ENCODE measurements at regions not wholly inside any gene's neighbourhood (a gene's known extent, or its start where the extent isn't known, plus 50 kb on each side); places are given as distances from the start of the nearest gene placed in this dataset.
"Not testable (repeated sequence)": the region's sequence is repeated elsewhere in the genome, so short reads cannot be mapped to it uniquely, and the experiment has no call there.

DNA sequence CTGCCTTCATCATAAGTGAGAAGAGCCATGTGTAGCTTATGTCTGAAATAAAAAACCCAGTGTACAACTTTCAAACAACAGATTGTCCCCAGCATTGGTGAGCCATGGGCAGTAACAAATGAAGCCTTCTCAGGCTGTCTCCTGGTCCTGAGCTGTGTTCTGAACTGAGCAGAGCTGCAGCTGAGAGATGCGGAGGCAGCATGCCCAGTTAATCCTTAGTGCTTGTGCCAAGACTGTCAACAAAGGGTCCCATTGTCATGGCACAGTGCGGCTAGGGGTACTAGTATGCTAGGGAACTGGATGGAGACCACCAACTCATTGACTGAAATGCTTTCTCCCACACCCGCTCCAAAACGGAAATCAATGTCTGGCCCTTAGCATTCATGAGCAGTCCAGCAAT is 154.3 kb downstream of the RMST start:
- DNase-seq: no peak

DNA sequence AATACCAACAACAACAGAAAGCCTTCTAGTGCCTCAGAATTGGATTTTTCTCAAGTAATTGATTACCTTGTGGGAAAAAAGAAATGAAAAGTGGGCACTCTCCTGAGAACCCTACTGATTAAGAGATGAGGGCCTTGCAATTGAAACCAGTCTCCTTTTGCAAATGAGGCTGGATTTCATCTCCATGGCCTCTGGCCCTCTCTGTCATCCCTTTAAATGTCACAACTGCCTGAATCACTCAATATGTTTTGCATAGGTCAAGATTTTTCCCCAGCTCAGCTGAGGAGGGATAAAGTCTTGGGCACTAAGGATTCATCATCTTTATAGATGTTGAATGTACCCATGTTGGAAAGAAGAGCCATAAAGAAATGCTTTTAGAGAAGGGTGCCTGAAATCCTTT is 166.4 kb downstream of the RMST start:
- DNase-seq: no peak

DNA sequence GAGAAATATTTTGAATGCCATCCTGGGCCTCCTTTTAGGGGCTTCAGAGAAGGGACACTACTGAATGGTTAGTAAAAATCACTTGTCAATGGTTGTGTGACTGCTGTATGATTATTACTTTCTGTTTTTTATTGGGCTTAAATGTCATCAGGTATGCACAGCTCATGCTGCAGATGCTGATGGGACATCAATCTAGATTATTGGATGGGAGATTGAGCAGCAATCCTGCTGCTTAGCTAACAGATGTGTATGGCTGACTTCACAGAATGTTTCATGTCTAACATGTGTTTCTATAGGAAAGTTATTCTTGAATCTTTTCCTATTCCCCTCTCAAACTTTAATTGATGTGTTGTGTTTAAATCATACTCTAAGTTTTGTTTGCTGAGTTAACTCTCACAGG is 166.8 kb downstream of the RMST start:
- no peak for DNase-seq

DNA sequence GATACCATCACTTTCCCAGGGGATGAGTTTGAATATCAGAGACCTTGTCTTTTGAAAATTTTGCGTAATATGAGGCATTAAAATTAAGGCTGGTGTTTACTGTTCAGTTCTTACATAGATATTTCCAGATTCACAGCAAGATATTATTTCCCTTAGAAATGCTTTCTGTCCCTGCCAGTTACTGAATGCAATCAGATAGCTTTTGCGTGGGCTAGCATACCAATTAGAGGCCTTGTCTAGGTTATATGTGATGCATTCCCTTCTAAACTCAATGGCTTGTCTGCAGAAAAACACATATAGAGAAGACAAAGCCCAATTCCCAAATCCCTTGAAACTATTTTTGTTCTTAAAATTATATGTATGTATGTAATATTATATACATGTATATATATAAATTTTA is 167.8 kb downstream of the RMST start:
- DNase-seq: no peak

DNA sequence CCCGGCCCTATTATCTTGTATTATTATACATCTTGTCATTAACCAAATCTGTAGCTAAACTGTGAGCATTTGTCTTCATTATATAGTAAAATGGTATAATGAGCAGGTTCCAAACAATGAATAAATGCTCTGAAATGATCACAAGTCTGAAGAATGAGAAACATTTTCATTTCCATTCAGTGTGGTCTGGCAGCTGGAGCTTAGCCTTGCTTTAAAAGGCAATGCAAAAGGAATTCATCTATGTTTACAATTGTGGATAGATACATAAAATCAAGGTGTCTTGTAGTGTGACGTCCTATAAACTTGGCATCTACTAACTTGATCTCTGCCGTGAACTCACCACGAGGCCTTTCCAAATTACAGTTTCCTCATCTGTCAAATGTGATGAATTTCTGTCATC is 168.3 kb downstream of the RMST start:
- DNase-seq: no peak

DNA sequence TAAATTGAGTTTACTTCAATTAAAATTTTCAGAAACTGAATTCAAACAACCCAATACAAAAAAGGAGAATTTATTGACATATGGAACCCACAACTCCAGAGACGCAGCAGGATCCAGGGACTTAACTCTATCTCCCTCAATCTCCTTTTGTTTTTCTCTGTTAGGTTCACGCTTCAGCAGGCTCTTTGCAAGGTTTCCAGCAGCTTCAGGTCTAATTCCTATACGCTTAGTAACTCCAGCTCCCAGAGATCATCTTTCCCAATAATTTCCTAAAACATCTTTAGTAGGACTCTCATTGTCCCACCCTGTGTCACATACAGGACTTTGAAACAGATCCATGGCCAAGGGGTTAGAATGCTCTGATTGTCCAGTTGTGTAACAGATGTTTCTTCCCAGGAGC is 175.2 kb downstream of the RMST start:
- DNase-seq: peak; percentile 23

DNA sequence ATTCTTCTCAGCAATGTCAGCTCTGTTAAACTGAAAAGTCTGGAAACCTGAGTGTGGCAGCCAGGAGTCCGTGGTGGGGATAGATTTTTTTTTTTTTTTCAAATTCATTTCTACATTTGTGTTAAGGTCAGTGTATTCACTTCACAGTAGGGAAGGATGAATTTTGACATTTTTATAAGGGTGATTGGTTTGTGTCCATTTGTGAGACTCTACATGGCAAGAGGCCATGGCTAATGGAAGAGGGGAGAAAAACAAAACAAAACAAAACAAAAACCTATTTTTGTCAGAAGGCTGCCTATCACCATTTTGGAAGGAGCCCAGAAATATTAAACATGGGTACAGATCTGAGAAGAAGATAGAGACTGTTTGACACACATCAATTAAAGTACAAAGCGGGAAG is 176.1 kb downstream of the RMST start:
- peak; percentile 85 for DNase-seq

DNA sequence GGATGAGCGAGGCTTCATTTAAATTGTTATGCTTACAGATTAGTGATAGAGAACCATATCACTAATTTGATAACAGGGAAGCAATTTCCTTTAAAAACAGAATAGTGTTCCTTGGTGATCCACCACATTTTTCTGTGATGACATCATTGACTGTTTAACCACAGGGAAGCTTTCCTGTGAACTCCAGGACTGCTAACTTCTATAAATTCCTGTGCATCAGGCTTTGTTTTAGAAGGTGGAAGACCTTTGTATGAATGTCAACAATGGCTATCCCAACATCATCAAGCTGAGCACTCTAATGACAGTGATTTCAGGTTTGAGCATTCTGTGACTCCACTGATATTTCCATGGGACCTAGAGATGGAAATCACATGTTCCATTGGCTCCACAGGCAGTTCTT is 177.1 kb downstream of the RMST start:
- no peak for DNase-seq

DNA sequence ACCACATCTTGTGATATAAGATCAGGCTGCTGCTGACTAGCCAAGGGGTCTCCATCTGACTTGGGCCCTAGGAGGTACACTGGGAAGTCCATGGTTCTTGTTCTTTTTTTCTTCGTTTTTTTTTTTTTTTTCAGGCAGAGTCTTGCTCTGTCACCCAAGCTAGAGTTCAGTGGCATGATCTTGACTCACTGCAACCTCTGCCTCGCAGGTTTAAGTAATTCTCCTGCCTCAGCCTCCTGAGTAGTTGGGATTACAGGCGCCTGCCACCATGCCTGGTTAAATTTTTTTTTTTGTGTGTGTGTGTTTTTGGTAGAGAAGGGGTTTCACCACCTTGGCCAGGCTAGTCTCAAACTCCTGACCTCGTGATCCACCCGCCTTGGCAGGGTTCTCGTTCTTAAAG is 178.2 kb downstream of the RMST start:
- no peak for DNase-seq

DNA sequence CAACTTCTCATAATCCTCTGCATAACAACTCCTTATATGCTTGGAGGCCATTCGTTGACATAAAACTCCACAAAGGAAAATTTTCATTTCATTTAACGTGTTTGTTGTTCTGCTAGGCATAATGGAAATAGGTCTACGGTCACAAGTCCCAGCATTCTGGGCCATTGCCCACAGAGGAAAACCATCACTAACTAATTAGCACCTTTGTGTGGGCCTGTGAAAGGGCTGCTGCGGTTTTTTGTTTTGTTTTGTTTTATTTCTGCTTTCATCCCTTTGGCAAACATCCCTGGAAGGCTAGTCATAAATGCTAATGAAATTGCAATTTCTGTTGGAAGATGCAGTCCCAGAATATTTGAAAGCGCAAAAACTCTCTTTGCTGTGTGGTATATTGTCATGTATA is 180.3 kb downstream of the RMST start:
- DNase-seq: peak; percentile 91

DNA sequence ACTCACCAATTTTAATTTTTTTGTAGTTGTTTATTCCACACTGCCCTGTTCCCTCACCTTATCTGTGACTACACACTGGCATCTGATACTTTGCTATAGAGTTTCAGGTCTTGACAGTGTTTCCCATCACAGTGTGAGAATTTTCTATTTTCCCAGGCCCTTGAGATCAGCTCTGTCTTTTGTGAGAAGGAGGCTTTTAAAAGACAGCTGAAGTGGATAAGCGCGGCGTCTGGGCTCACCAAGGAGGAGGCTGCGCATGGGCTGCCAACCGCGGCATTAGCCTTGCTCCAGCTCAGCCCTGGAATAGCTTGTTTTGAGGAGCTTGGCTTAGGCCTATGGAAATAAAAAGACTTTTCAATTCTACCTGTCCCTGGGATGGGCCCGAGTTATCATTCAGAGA is 181.3 kb downstream of the RMST start:
- DNase-seq: no peak

DNA sequence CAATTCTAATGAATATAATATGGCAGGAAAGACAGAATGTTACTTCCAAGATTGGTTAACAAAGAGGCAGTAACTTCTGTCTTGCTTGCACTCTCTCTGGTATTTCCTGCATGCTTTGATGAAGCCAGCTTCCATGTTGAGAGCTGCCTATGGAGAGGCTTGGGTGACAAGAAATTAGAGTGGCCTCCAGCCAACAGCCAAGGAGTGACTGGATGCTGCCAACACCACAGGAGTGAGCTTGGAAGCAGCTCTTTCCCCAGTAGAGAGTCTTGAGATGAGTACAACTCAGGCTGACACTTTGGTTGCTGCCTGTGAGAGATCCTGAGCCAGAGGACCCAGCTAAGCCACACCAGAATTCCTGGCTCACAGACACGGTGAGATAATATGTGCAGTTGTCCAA is 183.1 kb downstream of the RMST start:
- no peak for DNase-seq

DNA sequence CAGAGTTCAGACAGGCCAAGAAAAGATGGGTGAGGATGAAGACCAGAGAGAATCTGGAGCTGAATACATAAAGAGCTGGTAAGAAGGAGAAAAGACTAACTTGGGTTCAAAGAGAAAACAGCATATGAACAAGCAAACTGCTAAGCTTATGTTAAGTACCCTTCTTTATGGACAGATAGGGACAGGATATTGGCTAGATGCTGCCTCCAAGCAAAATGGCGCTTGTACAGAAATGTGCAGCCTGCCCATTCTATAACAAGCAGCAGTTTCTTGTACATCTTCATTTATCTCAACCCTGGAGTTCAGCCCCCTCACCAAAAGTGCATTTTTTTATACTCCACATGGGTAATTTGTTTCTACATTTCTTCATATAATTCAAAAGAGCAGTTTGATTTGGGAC is 184.5 kb downstream of the RMST start:
- no peak for DNase-seq

DNA sequence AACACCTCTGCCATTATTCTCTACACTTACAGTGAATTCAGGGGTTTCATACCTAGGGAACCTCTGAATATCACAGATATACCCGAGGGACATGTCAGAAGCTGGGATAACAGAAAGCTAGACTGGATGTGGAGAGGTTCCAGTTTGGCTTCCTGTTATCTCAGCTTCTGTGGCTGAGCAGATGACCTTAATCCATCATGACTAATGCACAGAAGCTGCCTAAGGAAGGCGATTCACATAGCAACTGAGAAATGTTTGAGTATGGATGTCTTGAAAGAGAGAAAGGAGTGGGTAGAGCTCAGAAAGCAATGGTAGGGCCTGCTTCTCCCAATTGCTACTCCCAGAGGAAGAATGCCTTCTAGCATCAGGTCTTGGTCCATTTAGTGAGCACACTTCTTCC is 187.6 kb downstream of the RMST start:
- DNase-seq: no peak

DNA sequence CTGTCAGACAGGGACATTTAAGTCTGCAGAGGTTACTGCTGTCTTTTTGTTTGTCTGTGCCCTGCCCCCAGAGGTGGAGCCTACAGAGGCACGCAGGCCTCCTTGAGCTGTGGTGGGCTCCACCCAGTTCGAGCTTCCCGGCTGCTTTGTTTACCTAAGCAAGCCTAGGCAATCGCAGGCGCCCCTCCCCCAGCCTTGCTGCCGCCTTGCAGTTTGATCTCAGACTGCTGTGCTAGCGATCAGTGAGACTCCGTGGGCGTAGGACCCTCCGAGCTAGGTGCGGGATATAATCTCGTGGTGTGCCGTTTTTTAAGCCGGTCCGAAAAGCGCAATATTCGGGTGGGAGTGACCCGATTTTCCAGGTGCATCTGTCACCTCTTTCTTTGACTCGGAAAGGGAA is 193.9 kb downstream of the RMST start:
- DNase-seq: not testable (repeated sequence)

DNA sequence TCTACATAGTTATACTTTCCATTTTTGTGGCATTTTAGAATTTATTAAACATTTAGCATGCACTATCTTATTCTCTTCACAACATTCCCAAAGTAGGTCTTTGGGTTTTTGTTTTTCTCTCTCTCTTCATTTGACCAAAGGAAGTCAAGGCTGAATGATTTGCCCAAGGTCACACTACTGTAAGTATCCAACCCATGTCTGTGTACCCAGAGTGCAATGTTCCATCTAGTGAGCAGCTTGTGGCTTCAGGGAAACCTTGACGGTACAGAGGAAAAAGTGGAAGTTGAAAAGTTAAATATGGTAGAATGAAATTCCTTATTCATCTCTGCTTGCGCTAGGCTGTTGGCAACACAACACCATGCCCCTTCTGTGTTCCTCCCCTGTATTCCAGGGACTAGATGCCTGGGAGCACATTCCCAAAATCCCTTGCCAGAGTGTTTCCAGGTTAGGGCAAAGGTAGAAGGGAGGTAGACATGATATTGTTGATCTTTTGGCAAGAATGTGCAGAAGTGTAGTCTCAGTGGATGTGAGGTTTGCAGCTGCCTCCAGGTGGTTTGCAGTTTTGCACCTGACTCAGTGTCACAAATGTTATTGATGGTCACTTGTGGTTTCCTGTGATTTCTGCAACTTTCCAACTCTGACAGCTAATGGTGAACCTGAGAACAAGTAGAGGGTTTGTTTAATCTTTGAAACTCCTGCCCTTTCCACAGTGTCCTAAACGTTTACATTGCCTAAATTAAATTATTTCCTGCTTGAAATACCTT is 196.7 kb downstream of the RMST start:
- DNase-seq: no peak

DNA sequence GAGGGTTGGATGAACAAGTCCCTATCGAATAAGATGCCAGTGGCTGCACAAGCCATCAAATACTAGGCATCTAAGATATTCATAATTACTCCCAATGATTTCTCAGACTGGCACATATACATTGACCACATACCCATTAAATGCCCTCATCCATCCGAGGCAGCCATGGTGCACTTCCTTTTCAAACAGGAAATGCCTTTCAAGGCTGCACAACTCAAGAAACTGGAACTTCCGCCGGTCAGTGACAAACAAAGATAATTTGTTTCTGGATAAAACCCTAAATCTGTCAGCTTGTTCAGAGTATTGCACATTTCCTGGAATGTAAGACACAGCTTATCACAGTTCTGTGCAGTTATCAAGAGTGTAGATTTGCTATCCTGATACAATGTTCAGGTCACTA is 203.7 kb downstream of the RMST start:
- no peak for DNase-seq

DNA sequence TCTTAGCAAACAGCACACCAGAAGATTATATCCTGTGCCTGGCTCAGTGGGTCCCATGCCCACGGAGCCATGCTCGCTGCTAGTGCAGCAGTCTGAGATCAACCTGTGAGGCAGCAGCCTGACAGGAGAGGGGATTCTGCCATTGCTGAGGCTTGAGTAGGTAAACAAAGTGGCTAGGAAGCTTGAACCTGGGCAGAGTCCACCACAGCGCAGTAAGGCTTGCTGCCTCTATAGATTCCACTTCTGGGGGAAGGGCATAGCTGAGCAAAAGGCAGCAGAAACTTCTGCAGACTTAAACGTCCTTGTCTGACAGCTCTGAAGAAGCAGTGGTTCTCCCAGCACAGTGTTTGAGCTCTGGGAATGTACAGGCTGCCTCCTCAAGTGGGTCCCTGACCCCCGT is 210.3 kb downstream of the RMST start:
- DNase-seq: no peak

DNA sequence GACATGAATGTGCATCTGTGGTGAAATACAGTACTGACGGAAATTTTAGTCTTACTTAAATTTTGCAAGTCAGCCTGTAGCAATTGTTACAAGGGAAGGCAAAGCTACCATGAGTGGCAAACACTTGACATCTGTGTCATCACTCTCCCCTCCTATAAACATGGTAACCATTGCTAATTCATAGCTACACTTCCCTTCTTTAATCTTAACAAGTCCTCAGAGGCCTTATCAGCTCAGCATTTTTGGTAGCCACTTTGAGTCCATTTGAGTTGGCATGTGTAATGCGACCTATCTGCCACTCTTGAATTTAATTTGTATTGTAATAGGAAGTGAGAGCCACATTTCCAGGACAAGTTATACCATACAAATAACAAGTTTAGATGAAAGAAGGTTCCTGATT is 218.1 kb downstream of the RMST start:
- no peak for DNase-seq

DNA sequence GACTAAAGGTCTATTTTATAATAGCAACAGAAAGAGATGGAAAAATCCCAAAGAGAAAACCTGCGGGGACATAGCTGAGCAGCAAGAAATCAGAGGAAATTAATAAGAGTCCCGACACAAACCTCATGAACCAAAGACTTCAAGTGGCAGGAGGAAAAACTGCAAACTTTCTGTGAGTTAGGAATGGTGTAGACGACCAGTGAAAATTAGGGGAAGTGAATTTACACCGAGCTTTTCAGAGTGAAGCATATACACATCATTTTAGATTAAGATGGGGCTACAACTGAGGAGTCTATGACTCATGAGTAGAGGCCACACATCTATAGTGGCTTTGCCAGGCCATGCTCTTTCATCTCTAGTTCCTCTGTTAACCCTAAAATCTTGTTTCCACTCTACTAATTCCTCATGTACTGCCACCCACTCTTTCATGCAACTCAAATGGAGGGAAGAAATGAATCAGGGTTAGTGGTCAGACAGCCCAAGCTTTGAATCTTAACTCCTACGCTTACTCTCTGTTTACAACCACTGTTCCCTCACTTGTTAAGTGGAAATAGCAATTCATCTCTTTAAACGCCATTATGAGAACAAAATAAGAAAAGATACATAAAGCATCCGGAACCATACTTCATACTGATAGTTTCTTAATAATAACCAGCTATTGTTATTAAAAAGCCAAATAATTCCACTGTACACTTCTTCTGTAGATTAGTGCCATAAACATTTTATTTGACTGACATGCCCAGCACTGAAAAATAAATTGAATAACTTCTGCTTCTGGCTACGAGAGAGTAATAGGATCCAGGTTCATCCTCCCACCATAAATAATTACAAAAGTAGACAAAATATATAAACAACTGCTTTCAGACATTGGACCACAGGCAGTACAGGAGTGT is 219.3 kb downstream of the RMST start:
- no peak for DNase-seq

DNA sequence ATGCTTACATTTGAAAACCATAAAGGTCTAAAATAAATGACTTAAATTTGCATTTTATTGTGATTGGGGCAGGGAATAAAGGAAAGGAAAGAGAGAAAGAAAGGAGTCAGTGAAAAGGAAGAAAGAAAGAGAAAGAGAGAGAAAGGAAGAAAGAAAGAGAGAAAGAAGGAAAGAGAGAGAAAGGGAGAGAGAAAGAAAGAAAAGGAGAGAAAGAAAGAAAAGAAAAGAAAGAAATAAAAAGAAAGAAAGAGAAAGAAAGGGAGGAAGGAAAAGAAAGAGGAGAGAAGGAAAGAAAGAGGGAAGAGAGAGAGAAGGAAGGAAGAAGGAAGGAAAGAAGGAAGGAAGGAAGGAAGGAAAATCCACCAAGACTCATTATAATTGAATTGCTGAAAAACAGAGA is 222.8 kb downstream of the RMST start:
- no peak for DNase-seq

DNA sequence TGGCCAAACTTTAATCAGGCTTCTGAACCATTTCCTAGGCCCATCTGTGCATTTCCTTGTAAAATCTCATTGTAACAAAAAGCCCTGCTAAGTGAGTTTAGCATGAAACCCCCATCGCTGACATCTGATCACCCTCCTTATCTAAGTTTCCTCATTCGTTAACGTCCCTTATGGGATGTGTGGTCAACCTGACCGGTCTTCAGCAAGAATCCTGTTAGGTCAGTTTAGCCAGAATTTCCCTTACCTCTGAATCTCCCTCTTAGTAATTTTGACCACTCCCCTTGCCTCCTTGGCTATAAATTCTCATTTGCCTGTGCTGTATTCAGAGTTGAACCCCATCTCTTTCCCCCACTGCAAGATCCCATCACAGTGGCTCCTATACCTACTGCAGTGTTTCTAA is 239.3 kb downstream of the RMST start:
- DNase-seq: no peak

DNA sequence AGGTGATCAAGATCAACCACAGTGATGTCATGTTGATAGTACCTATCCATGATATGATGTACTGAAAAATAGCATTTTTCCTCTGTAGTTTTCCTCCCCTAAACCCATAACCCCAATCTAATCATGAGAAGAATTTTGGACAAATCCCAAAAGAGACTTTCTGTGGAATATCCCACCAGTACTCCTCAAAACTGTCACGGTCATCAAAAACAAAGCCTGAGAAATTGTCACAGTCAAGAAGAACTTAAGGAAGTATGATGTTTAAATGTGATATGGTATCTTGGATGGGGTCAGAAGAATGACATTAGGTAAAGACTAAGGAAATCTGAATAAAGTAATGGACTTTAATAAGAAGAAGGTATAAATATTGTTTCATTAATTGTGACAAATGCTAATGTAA is 248.8 kb downstream of the RMST start:
- DNase-seq: no peak

DNA sequence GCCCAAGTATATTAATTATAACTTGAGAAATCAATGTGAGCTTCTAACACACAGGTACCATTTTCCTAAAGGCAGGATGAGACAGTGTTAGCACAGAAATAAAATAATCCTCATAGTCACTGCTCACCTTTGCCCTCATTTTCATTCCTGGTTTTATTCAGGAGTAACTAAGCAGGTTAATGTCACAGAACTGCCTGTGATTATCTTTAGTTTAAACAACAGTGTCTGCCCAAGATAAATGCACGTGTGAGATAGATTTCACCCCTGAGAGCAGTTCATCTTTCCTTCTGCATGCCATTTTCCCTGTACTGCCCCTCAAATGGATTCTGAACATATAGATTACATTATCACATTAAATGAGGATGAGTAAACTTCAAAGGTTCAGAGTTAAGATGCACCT is 250.7 kb downstream of the RMST start:
- no peak for DNase-seq
